ENCODE measurements at regions not wholly inside any gene's neighbourhood (a gene's known extent, or its start where the extent isn't known, plus 50 kb on each side); places are given as distances from the start of the nearest gene placed in this dataset.

DNA sequence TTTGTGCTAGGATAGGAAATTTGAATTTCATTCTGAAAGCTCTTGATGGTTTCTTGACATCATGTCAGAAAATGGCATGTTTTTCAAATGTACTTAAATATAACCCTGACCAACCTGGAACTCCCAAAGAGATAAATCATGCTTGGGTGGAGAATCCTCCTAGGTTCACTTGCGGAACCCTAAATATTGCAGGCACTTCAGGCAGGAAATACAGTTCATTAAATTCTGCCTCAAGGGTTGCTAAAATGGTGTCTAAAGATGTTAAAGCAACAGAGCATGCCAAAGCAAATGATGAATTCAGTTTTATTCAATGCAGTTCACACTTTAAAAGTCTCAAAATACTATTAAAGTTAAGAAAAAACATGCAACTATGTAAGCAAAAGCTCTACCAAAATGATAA lies 415.9 kb downstream of the SLITRK6 start:
- TF ChIP-seq, protein P1, sequence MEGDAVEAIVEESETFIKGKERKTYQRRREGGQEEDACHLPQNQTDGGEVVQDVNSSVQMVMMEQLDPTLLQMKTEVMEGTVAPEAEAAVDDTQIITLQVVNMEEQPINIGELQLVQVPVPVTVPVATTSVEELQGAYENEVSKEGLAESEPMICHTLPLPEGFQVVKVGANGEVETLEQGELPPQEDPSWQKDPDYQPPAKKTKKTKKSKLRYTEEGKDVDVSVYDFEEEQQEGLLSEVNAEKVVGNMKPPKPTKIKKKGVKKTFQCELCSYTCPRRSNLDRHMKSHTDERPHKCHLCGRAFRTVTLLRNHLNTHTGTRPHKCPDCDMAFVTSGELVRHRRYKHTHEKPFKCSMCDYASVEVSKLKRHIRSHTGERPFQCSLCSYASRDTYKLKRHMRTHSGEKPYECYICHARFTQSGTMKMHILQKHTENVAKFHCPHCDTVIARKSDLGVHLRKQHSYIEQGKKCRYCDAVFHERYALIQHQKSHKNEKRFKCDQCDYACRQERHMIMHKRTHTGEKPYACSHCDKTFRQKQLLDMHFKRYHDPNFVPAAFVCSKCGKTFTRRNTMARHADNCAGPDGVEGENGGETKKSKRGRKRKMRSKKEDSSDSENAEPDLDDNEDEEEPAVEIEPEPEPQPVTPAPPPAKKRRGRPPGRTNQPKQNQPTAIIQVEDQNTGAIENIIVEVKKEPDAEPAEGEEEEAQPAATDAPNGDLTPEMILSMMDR (conservative IDR thresholded peaks at IDR 0.05; ENCODE audit: low read depth, low read length) = no peak
- TF ChIP-seq EZH2 (IDR thresholded peaks at IDR 0.05; ENCODE audit: low read length, unreplicated experiment) (no peak), EZH2phosphoT487 (IDR thresholded peaks at IDR 0.05; ENCODE audit: borderline replicate concordance, low read length) (no peak)
